Skeletal muscle cell (primary cell): ENCODE measurements at regions not wholly inside any gene's neighbourhood (a gene's known extent, or its start where the extent isn't known, plus 50 kb on each side); places are given as distances from the start of the nearest gene placed in this dataset.

ENCODE experiments used
- DNase-seq: peaks from one replicate; pipeline ENCODE4 v3.0.0-alpha.2; 2010; ENCODE audit warnings: low read depth
- H3K4me3 ChIP-seq: 2 replicates; pipeline ENCODE4 v1.5.1; 2011; ENCODE audit warnings: low read depth, mild to moderate bottlenecking, control low read depth, low read length, moderate library complexity

GRCh38 chr10:106520698-106521097 is 643.8 kb downstream of the SORCS1 start:
- DNase-seq, result no peak
- no peak overlapping the region for H3K4me3 ChIP-seq

GRCh38 chr10:106519376-106520030 is 645.0 kb downstream of the SORCS1 start:
- no peak for DNase-seq
- H3K4me3 ChIP-seq, result no peak overlapping the region

- H3K4me3 ChIP-seq, result no peak overlapping the region
- no peak for DNase-seq
Measured at GRCh38 chr10:106515206-106515790, 649.2 kb downstream of the SORCS1 start.

GRCh38 chr10:106513352-106513771 is 651.1 kb downstream of the SORCS1 start:
- no peak overlapping the region for H3K4me3 ChIP-seq
- no peak for DNase-seq

- DNase-seq, result no peak
- no peak overlapping the region for H3K4me3 ChIP-seq
Measured at GRCh38 chr10:106511917-106512316, 652.6 kb downstream of the SORCS1 start.

GRCh38 chr10:106508950-106509349 is 655.6 kb downstream of the SORCS1 start:
- no peak overlapping the region for H3K4me3 ChIP-seq
- no peak for DNase-seq

GRCh38 chr10:106506526-106507283 is 657.8 kb downstream of the SORCS1 start:
- DNase-seq, result no peak

DNA sequence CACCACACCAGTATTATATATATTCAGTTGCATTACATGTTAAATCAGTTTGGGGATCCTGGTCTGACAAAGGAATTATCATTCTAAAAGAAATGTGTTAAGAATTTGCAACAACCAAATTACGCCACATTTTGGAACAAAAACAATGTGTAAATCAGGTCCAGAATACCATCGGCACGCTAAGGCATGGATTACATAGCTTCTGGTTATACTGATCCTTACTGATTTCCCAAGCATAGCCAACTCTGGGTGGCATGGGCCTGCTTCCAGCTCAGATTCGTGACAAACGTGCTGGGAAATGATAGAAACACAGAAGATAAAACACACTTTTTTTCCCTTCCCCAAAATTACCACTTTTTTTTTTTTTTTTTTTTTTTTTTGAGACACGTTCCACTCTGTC is 660.0 kb downstream of the SORCS1 start:
- no peak for DNase-seq

More at GRCh38 chr10:106506526-106507283, 657.8 kb downstream of the SORCS1 start:
- H3K4me3 ChIP-seq, result no peak overlapping the region

DNA sequence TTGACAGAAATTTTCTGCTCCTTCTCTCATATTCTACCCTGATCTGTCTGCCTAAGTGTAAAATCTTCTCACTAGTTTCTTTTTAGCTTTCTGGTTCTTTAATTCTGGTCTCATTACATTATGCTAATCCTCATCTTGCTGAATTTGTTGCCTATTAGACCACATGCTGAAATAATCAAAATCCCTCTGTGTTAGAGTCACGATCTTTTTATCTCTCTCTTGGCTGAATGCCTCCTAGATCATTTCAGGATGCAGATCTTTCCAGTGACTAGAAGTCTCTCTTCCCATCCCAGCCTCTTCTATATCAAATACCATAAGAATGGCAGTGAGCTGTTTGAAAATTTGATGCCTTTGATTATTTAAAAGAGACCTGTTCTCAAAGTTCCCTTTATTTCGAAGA is 661.9 kb downstream of the SORCS1 start:
- DNase-seq, result no peak

More for the DNA sequence above, 660.0 kb downstream of the SORCS1 start:
- no peak overlapping the region for H3K4me3 ChIP-seq

DNA sequence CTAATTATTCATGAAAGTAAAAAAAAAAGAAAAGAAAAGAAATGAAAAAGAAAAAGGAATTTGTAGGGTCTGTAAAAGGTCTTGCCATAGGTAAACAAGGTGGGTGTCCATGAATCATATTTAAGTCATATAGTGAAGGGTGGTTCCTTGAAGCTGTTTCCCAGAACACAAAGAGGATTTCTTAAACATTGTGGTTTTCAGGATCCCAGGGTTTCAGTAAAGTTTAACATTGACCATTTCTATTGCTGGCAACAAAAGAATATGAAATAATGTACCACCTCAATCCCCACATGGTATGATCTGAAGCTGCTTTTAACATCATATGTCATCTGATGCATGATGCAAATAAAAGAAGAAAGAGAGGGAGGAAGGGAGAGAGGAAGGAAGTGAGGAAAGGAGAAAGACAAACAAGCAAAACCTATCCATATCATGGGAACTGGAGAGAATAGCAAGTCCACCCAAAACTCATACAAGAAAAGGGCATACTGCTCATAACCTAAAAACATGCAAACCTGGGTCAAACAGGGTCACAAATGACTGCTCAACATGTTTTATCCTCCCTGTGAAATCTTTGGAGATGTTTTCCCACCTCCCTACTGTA is 663.5 kb downstream of the SORCS1 start:
- no peak overlapping the region for H3K4me3 ChIP-seq
- DNase-seq, result peak; percentile 29

More for the DNA sequence above, 661.9 kb downstream of the SORCS1 start:
- no peak overlapping the region for H3K4me3 ChIP-seq

DNA sequence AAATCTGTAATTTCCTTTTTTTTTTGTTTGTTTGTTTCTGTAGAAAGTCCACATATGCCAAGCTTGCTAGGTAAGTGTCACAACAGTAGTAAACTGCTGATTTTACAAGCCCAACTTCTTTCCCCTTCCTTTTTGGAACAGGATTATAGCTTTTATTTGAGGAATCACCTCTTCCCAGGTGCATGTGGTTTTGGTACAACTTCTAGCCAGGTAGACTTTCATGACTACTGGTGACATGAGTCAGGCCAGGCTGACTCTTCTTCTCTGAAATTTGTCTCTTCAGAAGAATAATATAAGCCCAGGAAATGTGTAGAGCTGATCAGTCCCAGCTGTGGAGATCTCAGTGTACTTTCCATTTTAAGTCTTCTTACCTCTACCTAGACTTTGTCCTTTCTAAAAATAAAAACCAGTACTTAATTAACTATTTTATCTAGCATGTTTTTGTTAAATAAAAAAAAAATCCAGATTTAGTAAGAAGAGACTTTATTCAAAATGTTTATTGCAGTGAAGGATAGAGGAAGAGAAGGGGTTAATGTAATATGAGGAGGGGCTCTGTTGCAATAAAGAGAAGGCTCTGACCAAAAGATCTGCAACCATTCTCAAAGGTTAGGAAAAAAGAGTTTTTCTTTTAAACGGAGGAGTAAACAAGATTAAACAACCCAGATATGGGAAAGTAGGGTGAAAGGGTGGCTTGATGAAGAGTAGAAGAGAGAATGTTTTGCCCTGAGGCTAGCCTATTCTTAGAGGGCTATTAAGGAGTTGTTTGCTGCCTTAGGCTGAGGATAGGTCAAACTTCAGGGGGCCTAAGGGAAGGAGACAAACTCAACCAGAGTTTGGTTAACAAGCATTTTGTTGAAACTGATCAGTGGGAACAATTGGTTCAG is 664.2 kb downstream of the SORCS1 start:
- H3K4me3 ChIP-seq, result no peak overlapping the region
- DNase-seq, result no peak

DNA sequence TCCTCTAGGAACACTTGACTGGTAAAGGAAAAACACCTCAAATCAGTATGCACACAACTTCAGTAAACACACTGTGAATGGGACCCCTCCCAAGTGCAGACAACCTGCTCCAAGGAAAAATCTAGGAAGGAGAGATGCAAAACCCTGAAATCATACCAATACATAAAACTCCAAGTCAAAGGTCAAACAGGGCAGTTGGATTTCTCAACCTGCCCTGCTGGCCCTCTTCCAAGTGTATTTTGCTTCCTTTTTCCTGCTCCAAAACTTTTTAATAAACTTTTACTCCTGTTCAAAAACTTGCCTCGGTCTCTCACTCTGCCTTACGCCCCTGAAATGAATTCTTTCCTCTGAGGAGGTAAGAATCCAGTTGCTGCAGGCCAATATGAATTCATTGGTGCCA is 665.1 kb downstream of the SORCS1 start:
- DNase-seq, result no peak
- H3K4me3 ChIP-seq, result no peak overlapping the region

GRCh38 chr10:106498675-106499074 is 665.8 kb downstream of the SORCS1 start:
- DNase-seq, result no peak
- no peak overlapping the region for H3K4me3 ChIP-seq

DNA sequence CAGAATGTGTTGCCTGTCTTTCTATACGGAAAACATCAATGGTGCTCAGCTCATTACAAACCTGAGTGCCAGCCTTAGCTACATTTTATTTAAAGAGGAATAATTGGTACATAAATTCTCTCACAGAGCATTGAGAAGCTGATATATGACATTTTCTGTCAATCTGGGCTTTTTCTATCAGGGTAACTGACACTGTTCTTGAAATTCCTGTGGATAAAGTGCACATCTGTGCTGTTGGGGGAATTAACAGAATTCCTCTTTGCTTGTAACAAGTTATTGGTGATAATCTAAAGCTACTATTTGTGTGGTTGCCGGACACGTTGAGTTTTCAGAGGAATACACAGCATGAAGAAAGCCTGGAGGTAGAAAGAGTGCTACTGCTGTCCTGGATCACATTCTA is 668.6 kb downstream of the SORCS1 start:
- DNase-seq, result no peak
- H3K4me3 ChIP-seq, result no peak overlapping the region

DNA sequence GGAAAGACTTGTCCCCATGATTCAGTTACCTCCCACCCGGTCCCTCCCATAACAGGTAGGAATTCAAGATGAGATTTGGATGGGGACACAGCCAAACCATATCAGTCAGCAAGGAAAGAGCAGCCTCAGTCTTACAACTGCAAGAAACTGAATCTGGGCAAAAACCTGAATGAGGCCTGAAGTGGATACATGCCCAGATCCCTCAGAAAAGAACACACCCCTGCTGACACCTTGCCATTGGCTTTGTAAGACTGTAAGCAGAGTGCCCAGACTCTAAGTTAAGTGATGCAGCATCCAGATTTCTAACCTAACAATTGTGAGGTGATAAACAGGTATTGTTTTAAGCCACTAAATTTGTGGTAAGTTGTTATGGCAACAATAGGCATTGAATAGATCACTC is 670.8 kb downstream of the SORCS1 start:
- no peak overlapping the region for H3K4me3 ChIP-seq
- DNase-seq, result no peak

DNA sequence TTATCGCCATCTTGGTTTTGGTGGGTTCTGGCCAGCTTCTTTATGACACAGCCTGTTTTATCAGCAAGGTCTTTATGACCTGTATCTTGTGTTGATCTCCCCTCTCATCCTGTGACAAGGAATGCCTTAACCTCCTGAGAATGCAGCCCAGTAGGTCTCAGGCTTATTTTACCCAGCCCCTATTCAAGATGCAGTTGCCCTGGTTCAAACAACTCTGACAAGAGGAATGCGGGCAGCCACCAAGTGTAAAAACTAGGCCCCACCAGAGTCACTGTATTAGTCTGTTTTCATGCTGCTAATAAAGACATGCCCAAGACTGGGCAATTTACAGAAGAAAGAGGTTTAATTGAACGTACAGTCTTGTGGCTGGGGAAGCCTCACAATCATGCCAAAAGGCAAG is 671.3 kb downstream of the SORCS1 start:
- no peak overlapping the region for H3K4me3 ChIP-seq
- DNase-seq, result no peak

- no peak overlapping the region for H3K4me3 ChIP-seq
- no peak for DNase-seq
Measured at GRCh38 chr10:106487726-106488125, 676.8 kb downstream of the SORCS1 start.

GRCh38 chr10:106481598-106482275 is 682.8 kb downstream of the SORCS1 start:
- no peak overlapping the region for H3K4me3 ChIP-seq
- no peak for DNase-seq

GRCh38 chr10:106479636-106480035 is 684.9 kb downstream of the SORCS1 start:
- no peak overlapping the region for H3K4me3 ChIP-seq
- DNase-seq, result no peak
